Adrenal gland (tissue), 5 donors: ENCODE measurements at regions not wholly inside any gene's neighbourhood (a gene's known extent, or its start where the extent isn't known, plus 50 kb on each side); places are given as distances from the start of the nearest gene placed in this dataset.

Source experiments
- POLR2A ChIP-seq, 2 donors: fragments of 450-650 bp; IDR thresholded peaks; one replicate each; pipeline ENCODE4 v1.6.1; 2017; ENCODE audit warnings: antibody characterized with exemption in 2 of 2, mild to moderate bottlenecking in 2 of 2, moderate library complexity in 1 of 2
- TF ChIP-seq, protein P1 (sequence below), 6 experiments: fragments of 450-650 bp in 4 of 6; fragments of 200-600 bp in 2 of 6; sonication (generic) in 1 of 6; IDR thresholded peaks; 1 replicate in 5 of 6; 2 replicates in 1 of 6; pipeline versions ENCODE4 v1.5.1 to v1.8.0; 2016 to 2021; ENCODE audit warnings: antibody characterized with exemption in 6 of 6, mild to moderate bottlenecking in 2 of 6, moderate library complexity in 1 of 6
- donor health status: DM: no; HTN: no; CAD: no.

- TF ChIP-seq, protein P1, sequence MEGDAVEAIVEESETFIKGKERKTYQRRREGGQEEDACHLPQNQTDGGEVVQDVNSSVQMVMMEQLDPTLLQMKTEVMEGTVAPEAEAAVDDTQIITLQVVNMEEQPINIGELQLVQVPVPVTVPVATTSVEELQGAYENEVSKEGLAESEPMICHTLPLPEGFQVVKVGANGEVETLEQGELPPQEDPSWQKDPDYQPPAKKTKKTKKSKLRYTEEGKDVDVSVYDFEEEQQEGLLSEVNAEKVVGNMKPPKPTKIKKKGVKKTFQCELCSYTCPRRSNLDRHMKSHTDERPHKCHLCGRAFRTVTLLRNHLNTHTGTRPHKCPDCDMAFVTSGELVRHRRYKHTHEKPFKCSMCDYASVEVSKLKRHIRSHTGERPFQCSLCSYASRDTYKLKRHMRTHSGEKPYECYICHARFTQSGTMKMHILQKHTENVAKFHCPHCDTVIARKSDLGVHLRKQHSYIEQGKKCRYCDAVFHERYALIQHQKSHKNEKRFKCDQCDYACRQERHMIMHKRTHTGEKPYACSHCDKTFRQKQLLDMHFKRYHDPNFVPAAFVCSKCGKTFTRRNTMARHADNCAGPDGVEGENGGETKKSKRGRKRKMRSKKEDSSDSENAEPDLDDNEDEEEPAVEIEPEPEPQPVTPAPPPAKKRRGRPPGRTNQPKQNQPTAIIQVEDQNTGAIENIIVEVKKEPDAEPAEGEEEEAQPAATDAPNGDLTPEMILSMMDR (IDR thresholded peaks at IDR 0.05), result no peak
- TF ChIP-seq POLR2A (IDR thresholded peaks at IDR 0.05), result no peak
Observed at GRCh38 chr7:95674101-95674500, 77.8 kb upstream of the PDK4 start.
